ENCODE measurements at regions not wholly inside any gene's neighbourhood (a gene's known extent, or its start where the extent isn't known, plus 50 kb on each side); places are given as distances from the start of the nearest gene placed in this dataset.

- Histone ChIP-seq H3K4me3 (ENCODE audit: low read depth, low read length) (no peak overlapping the region), H3K36me3 (ENCODE audit: control insufficient read depth, insufficient read depth, low read length) (no peaks in the 10 kb centered on the region), H3K27me3 (ENCODE audit: control insufficient read depth, insufficient read depth, low read length) (no peaks in the 10 kb centered on the region)
- DNase-seq (ENCODE audit: low read depth): no peak
- POLR2A ChIA-PET: no interaction called here
- TF ChIP-seq CTCF (IDR thresholded peaks at IDR 0.05; ENCODE audit: insufficient read depth, low read depth, low read length): no peak
- CTCF ChIA-PET: no interaction called here
Observed at GRCh38 chr11:25298450-25298849, 801.6 kb downstream of the LUZP2 start.

GRCh38 chr11:25309818-25310217, 813.0 kb downstream of the LUZP2 start:
- TF ChIP-seq CTCF (IDR thresholded peaks at IDR 0.05; ENCODE audit: insufficient read depth, low read depth, low read length): no peak
- Histone ChIP-seq H3K27me3 (ENCODE audit: control insufficient read depth, insufficient read depth, low read length) (no peaks in the 10 kb centered on the region), H3K36me3 (ENCODE audit: control insufficient read depth, insufficient read depth, low read length) (no peaks in the 10 kb centered on the region), H3K4me3 (ENCODE audit: low read depth, low read length) (no peak overlapping the region)
- no peak for DNase-seq (ENCODE audit: low read depth)
- POLR2A ChIA-PET: no interaction called here
- CTCF ChIA-PET: no interaction called here

- no peak for DNase-seq (ENCODE audit: low read depth)
- TF ChIP-seq CTCF (IDR thresholded peaks at IDR 0.05; ENCODE audit: insufficient read depth, low read depth, low read length): no peak
- no peak overlapping the region for H3K4me3 ChIP-seq (ENCODE audit: low read depth, low read length)
- no peaks in the 10 kb centered on the region for H3K27me3 ChIP-seq (ENCODE audit: control insufficient read depth, insufficient read depth, low read length)
- ChIA-PET CTCF (no interaction called here), POLR2A (no interaction called here)
- no peaks in the 10 kb centered on the region for H3K36me3 ChIP-seq (ENCODE audit: control insufficient read depth, insufficient read depth, low read length)
Observed at GRCh38 chr11:25317216-25317615, 820.4 kb downstream of the LUZP2 start.

GRCh38 chr11:25319127-25319526, 822.3 kb downstream of the LUZP2 start:
- no peak for DNase-seq (ENCODE audit: low read depth)
- Histone ChIP-seq H3K36me3 (ENCODE audit: control insufficient read depth, insufficient read depth, low read length) (no peaks in the 10 kb centered on the region), H3K27me3 (ENCODE audit: control insufficient read depth, insufficient read depth, low read length) (no peaks in the 10 kb centered on the region), H3K4me3 (ENCODE audit: low read depth, low read length) (no peak overlapping the region)
- ChIA-PET CTCF (no interaction called here), POLR2A (no interaction called here)
- no peak for TF ChIP-seq CTCF (IDR thresholded peaks at IDR 0.05; ENCODE audit: insufficient read depth, low read depth, low read length)

GRCh38 chr11:25327656-25328055, 830.8 kb downstream of the LUZP2 start:
- H3K4me3 ChIP-seq (ENCODE audit: low read depth, low read length): no peak overlapping the region
- no peaks in the 10 kb centered on the region for H3K36me3 ChIP-seq (ENCODE audit: control insufficient read depth, insufficient read depth, low read length)
- no peaks in the 10 kb centered on the region for H3K27me3 ChIP-seq (ENCODE audit: control insufficient read depth, insufficient read depth, low read length)
- no peak for TF ChIP-seq CTCF (IDR thresholded peaks at IDR 0.05; ENCODE audit: insufficient read depth, low read depth, low read length)
- no peak for DNase-seq (ENCODE audit: low read depth)
- CTCF ChIA-PET: no interaction called here
- POLR2A ChIA-PET: no interaction called here
